Stomach (tissue), 8 donors: ENCODE measurements at regions not wholly inside any gene's neighbourhood (a gene's known extent, or its start where the extent isn't known, plus 50 kb on each side); places are given as distances from the start of the nearest gene placed in this dataset.

Experiments used
- DNase-seq, 2 donors: peaks; one replicate each; pipeline versions ENCODE4 v3.0.0 to v3.0.0-alpha.2; 2013 to 2019
- H3K27ac ChIP-seq, 5 donors: fragments of 200-600 bp in 4 of 5; sonication (generic) in 4 of 5; one replicate each; pipeline ENCODE4 v1.5.1; 2013 to 2019; ENCODE audit warnings: mild to moderate bottlenecking in 1 of 5, moderate library complexity in 1 of 5
- H3K27me3 ChIP-seq, 3 donors: fragments of 200-600 bp; sonication (generic); one replicate each; pipeline ENCODE4 v1.5.1; 2017 to 2019; ENCODE audit warnings: mixed run types in 1 of 3
- H3K36me3 ChIP-seq, 4 donors: fragments of 200-600 bp; sonication (generic); 1 replicate in 3 of 4; 2 replicates in 1 of 4; pipeline ENCODE4 v1.5.1; 2016 to 2019
- H3K4me1 ChIP-seq, 4 donors: fragments of 200-600 bp; sonication (generic); one replicate each; pipeline ENCODE4 v1.5.1; 2016 to 2019
- H3K4me3 ChIP-seq, 4 donors: fragments of 200-600 bp; sonication (generic) in 3 of 4; one replicate each; pipeline ENCODE4 v1.5.1; 2016 to 2019; ENCODE audit warnings: mild to moderate bottlenecking in 1 of 4
- H3K9me3 ChIP-seq, 4 donors: fragments of 200-600 bp; sonication (generic); one replicate each; pipeline ENCODE4 v1.5.1; 2016 to 2019
- EP300 ChIP-seq: sonication (generic); formaldehyde crosslinking; IDR thresholded peaks from one replicate; pipeline ENCODE4 v1.6.1; 2017; ENCODE audit warnings: antibody characterized with exemption
- POLR2A ChIP-seq, 4 donors: fragments of 450-650 bp; IDR thresholded peaks; one replicate each; pipeline ENCODE4 v1.6.1; 2016; ENCODE audit warnings: antibody characterized with exemption in 4 of 4, control low read depth in 2 of 4, mild to moderate bottlenecking in 1 of 4, moderate library complexity in 1 of 4
- POLR2AphosphoS5 ChIP-seq, 3 donors: sonication (generic); formaldehyde crosslinking; IDR thresholded peaks; one replicate each; pipeline ENCODE4 v1.6.1; 2016; ENCODE audit warnings: antibody characterized with exemption in 3 of 3
- WGBS, 5 donors: extraction: QIAGEN DNeasy Blood & Tissue Kit in 3 of 5; methylation state at CpG; one replicate each; pipeline versions ENCODE4 v1.1.5 to v1.1.7; 2013 to 2018; 5-methylcytosine and 5-hydroxymethylcytosine counted together
- intact Hi-C: fragments of 100-400 bp; cut with DNase I; formaldehyde crosslinking; loops from one replicate; pipeline ENCODE4 v1.15.1; 2023; ENCODE audit warnings: low total_unique reads
- TF ChIP-seq, protein P1 (sequence below), 7 experiments: fragments of 450-650 bp in 4 of 7; fragments of 200-600 bp in 3 of 7; sonication (generic) in 3 of 7; IDR thresholded peaks; one replicate each; pipeline ENCODE4 v1.5.1; 2016 to 2019; ENCODE audit warnings: antibody characterized with exemption in 7 of 7, control low read depth in 2 of 7, mild to moderate bottlenecking in 1 of 7
- donor health status: healthy with polysubstance abuse.
- donor health status: Bipolar disorder and iron deficiency.
- donor health status: healthy.

DNA sequence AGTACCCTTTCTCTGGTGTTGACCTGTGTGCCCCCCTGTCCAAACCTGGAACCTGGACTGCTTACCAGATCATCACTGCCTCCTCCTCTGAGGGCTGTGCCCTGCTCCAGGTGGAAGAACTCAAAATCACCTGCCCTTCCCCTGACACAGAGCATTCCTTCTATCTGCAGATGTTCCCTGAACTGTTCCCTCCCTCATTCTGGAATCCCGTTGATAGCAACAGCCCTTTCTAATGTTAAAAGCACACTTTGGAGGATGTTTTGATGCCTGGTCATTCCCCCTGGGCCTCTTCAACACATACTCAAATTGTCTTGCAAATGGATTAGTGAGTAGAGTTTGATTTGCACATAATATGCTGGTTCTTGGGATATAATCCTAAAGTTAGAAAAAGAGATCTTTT, 225.8 kb downstream of the FGF13 start:
- no peaks in the 10 kb centered on the region for H3K36me3 ChIP-seq
- DNase-seq: no peak
- H3K4me1 ChIP-seq: no peaks in the 10 kb centered on the region
- 0 to 23% (median 10%) methylated on average over 1 of the region's 1 CpG for WGBS, 5 donors
- TF ChIP-seq POLR2A (IDR thresholded peaks at IDR 0.05): no peak
- no peak for TF ChIP-seq EP300
- H3K4me3 ChIP-seq: no peak overlapping the region
- no peak overlapping the region for H3K27ac ChIP-seq
- intact Hi-C loops: no loop called here
- no peaks in the 10 kb centered on the region for H3K27me3 ChIP-seq
- no peaks in the 10 kb centered on the region for H3K9me3 ChIP-seq

DNA sequence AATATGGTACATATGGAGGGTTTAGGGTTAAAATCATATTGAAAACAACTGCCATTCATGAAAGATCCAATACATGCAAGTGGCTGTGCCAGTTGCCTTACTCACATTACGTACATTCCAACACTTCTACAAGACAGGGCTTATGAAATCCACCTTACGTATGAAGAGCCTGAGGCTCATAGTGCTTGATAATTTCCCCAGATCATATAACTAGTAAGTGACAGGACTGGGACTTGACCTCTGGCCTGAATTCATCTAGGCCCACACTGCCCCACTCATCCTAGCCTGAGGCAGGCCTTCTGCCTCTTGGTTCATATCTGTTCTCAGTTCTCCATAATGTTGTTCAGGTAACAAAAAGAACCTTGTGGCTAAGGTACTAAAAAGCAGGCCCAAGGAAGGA, 226.3 kb downstream of the FGF13 start:
- WGBS, 5 donors: 79 to 100% (median 89%) methylated on average over 2 of the region's 2 CpGs
- intact Hi-C loops: no loop called here

DNA sequence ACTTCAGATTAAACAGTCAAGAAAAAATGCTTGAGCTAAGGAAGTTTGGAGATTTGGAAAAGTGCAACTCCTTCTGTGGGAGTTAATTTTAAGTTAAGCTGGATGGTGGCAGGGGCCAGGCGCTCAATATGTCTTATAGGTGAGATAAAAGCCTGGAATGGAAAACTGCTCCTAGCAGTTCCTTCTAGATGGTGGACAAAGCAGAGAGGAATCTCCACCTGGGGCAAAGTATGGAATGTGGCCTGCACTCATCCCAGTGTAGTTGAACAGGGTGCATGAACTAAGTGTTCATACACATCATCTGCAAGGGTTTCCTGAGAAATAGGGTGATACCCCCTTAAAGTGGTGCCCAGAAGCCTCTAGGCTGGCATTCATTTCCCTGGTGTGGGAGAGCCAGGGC, 227.1 kb downstream of the FGF13 start:
- TF ChIP-seq POLR2A (IDR thresholded peaks at IDR 0.05) (no peak), POLR2AphosphoS5 (IDR thresholded peaks at IDR 0.05) (no peak), EP300 (no peak)
- TF ChIP-seq, protein P1, sequence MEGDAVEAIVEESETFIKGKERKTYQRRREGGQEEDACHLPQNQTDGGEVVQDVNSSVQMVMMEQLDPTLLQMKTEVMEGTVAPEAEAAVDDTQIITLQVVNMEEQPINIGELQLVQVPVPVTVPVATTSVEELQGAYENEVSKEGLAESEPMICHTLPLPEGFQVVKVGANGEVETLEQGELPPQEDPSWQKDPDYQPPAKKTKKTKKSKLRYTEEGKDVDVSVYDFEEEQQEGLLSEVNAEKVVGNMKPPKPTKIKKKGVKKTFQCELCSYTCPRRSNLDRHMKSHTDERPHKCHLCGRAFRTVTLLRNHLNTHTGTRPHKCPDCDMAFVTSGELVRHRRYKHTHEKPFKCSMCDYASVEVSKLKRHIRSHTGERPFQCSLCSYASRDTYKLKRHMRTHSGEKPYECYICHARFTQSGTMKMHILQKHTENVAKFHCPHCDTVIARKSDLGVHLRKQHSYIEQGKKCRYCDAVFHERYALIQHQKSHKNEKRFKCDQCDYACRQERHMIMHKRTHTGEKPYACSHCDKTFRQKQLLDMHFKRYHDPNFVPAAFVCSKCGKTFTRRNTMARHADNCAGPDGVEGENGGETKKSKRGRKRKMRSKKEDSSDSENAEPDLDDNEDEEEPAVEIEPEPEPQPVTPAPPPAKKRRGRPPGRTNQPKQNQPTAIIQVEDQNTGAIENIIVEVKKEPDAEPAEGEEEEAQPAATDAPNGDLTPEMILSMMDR (IDR thresholded peaks at IDR 0.05): no peak
- Histone ChIP-seq H3K27ac (no peak overlapping the region), H3K9me3 (no peaks in the 10 kb centered on the region), H3K4me3 (no peak overlapping the region), H3K27me3 (no peaks in the 10 kb centered on the region), H3K36me3 (no peaks in the 10 kb centered on the region), H3K4me1 (no peaks in the 10 kb centered on the region)
- WGBS, 5 donors: 58 to 100% (median 73%) methylated on average over 1 of the region's 1 CpG
- intact Hi-C loops: no loop called here
- no peak for DNase-seq

More for the DNA sequence above, 226.3 kb downstream of the FGF13 start:
- H3K4me1 ChIP-seq: no peaks in the 10 kb centered on the region
- no peak overlapping the region for H3K27ac ChIP-seq
- H3K36me3 ChIP-seq: no peaks in the 10 kb centered on the region
- DNase-seq: no peak
- H3K9me3 ChIP-seq: no peaks in the 10 kb centered on the region
- no peaks in the 10 kb centered on the region for H3K27me3 ChIP-seq
- H3K4me3 ChIP-seq: no peak overlapping the region
- TF ChIP-seq POLR2AphosphoS5 (IDR thresholded peaks at IDR 0.05) (no peak), EP300 (no peak), POLR2A (IDR thresholded peaks at IDR 0.05) (no peak)
- TF ChIP-seq, protein P1 (IDR thresholded peaks at IDR 0.05): no peak

DNA sequence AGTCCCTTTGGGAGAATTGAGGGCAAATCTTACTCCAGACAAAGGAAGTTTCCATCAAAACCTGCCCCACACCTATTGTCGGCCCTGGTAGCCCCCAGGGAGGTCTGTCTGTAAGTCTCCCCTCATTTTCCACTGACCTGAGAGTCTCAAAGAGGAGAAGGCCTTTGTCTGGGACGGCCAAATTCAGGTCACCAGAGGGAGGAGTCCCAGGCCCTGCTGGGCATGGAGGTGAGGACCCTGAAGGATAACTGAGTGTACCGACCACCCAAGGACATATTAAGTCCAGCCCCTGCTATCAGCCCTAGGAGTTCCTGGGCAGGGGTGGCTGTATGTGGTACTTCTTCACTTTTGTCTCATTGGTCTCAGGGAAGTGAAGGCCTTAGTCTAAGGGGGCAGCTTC, 229.9 kb downstream of the FGF13 start:
- Histone ChIP-seq H3K27me3 (no peaks in the 10 kb centered on the region), H3K9me3 (no peaks in the 10 kb centered on the region), H3K27ac (no peak overlapping the region), H3K4me3 (no peak overlapping the region), H3K36me3 (no peaks in the 10 kb centered on the region), H3K4me1 (no peaks in the 10 kb centered on the region)
- TF ChIP-seq, protein P1 (IDR thresholded peaks at IDR 0.05): no peak
- TF ChIP-seq POLR2AphosphoS5 (IDR thresholded peaks at IDR 0.05): no peak
- no peak for TF ChIP-seq POLR2A (IDR thresholded peaks at IDR 0.05)
- TF ChIP-seq EP300: no peak
- WGBS, 5 donors: 45 to 74% (median 63%) methylated on average over 2 to 3 of the region's 3 CpGs
- intact Hi-C loops: no loop called here
- DNase-seq: no peak

DNA sequence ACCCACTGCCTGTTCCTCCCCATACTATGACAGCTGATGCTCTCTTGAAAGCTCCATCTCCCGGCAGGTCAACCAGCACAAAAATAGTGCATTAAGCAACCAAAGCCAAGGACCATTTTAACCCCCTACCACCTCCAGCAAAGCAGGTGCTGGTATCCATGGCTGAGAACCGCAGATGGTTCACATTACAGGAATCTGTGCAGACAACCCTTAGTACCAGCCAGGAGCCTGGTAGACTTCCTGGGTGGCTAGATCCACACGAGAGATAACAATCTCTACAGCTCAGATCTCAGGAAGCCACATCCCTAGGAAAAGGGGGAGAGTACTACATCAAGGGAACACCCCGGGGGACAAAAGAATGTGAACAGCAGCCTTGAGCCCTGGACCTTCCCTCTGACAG, 248.0 kb downstream of the FGF13 start:
- no peak for DNase-seq
- Histone ChIP-seq H3K4me1 (no peaks in the 10 kb centered on the region), H3K4me3 (no peak overlapping the region), H3K9me3 (peaks cover 0 to 15% (median 3%) of the 10 kb centered on the region in 4 donors), H3K27me3 (no peaks in the 10 kb centered on the region), H3K27ac (no peak overlapping the region), H3K36me3 (no peaks in the 10 kb centered on the region)
- intact Hi-C loops: no loop called here
- no peak for TF ChIP-seq EP300
- TF ChIP-seq POLR2AphosphoS5 (IDR thresholded peaks at IDR 0.05): no peak
- TF ChIP-seq POLR2A (IDR thresholded peaks at IDR 0.05): no peak
- TF ChIP-seq, protein P1 (IDR thresholded peaks at IDR 0.05): no peak
- WGBS, 5 donors: 76 to 88% (median 79%) methylated on average over 4 of the region's 4 CpGs
